ENCODE measurements at regions not wholly inside any gene's neighbourhood (a gene's known extent, or its start where the extent isn't known, plus 50 kb on each side); places are given as distances from the start of the nearest gene placed in this dataset.
A peak's percentile ranks its signal among the peaks of the same experiment; 100 is the strongest.

DNA sequence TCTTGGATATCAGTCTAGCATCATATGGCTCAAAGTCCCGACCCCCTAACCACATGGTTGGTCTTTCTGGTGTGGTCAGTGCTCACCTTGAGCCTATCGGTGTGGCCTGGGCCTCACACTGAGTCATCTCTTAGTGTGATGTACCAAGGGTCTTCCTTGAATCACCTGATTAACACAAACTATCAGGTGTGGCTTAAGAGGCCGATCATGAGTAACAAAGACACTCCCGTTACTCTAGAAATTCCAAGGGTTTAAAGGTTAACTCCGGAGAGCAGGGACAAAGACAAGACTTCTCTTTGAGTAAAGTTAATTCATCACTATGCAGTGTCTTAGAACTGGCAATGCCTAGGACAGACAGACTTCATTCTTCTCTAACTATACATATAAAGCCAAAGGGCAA, 52.3 kb upstream of the ARMC3 start:
- TF ChIP-seq, protein P1, sequence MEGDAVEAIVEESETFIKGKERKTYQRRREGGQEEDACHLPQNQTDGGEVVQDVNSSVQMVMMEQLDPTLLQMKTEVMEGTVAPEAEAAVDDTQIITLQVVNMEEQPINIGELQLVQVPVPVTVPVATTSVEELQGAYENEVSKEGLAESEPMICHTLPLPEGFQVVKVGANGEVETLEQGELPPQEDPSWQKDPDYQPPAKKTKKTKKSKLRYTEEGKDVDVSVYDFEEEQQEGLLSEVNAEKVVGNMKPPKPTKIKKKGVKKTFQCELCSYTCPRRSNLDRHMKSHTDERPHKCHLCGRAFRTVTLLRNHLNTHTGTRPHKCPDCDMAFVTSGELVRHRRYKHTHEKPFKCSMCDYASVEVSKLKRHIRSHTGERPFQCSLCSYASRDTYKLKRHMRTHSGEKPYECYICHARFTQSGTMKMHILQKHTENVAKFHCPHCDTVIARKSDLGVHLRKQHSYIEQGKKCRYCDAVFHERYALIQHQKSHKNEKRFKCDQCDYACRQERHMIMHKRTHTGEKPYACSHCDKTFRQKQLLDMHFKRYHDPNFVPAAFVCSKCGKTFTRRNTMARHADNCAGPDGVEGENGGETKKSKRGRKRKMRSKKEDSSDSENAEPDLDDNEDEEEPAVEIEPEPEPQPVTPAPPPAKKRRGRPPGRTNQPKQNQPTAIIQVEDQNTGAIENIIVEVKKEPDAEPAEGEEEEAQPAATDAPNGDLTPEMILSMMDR (IDR thresholded peaks at IDR 0.05; ENCODE audit: control insufficient read depth, insufficient read depth, low read depth, low read length, missing control alignments): no peak
- H3K4me3 ChIP-seq (ENCODE audit: control insufficient read depth, low read depth, low read length): no peak overlapping the region
- no peak for DNase-seq (ENCODE audit: low read depth)

DNA sequence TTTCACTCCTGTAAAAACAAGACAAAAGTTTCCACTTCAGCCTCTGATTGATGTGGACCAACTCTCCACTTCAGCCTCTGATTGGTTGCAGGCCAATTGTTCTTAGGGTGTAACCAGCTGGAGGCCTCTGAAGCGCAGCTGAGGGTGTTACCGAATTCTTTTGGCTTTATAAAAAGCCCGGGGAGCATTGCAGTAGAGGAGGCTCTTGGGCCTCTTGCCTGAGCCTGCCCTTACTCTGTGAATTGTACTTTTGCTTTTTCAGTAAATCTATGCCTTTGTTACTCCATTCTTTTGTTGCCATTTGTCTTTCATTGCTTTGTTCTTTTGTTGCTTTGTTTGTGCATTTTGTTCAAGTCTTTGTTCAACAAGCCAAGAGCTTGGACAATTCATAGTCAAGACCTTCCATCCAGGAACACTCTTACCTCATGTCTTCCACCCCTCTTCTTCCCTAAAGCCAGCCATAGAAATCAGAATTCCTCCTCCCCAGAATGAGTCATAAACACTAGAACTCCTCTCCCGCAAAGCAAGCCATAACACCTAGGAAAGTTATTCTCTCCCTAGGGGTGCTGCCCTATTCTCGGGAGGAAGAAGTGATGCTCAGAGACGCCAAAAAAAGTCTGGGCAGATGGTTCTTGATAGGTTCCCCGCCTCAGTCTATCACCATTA, 53.5 kb upstream of the ARMC3 start:
- TF ChIP-seq, protein P1 (IDR thresholded peaks at IDR 0.05; ENCODE audit: control insufficient read depth, insufficient read depth, low read depth, low read length, missing control alignments): no peak
- H3K4me3 ChIP-seq (ENCODE audit: control insufficient read depth, low read depth, low read length): no peak overlapping the region
- no peak for DNase-seq (ENCODE audit: low read depth)

DNA sequence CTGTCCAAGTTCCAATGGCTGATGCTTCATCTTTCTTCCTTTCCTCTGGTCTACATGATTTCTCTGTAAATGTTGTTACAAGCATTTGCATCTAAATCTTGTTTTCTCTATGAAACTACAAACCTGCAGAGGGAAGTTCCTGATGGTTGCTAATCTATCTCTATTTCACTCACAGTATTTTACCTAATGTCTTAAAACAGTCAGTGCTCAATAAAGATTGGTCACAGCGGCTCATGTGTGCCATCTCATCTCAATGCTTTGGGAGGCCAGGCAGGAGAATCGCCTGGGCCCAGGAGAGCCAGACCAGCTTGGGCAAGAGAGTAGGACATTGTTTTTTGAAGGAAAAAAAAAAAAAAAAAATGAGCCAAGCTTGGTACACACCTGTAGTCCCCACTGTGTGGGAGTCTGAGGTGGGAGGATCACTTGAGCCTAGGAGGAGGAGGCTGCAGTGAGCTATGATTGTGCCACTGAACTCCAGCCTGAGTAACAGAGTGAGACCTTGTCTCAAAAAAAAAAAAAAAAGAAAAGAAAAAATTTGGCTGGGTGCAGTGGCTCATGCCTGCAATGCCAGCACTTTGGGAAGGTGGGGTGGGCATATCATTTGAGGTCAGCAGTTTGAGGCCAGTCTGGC, 71.3 kb upstream of the ARMC3 start:
- TF ChIP-seq, protein P1 (IDR thresholded peaks at IDR 0.05; ENCODE audit: control insufficient read depth, insufficient read depth, low read depth, low read length, missing control alignments): no peak
- H3K4me3 ChIP-seq (ENCODE audit: control insufficient read depth, low read depth, low read length): no peak overlapping the region
- DNase-seq (ENCODE audit: low read depth): no peak

DNA sequence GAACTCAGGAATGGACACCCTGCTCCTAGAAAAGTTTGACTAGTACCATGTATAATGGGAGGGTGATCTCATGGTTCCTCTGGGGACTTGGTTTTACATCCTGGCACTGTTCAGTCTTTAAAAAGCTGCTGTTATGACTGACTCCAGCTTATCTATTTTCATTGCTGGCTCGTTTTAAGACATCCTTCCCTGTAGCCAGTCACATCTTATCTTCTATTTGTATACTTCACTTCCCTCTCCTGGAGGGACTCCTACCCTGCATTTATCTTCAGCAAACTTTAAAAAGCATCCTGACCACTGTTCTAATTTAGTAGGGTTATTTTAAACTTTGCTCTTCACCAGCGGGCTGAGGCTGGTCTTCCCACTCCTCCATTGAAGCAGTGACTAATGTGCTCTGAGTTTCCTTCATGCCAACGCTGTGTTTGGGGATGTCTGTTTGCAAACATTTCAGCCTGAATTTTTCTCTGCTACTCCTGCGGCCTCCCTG, 72.9 kb upstream of the ARMC3 start:
- H3K4me3 ChIP-seq (ENCODE audit: control insufficient read depth, low read depth, low read length): no peak overlapping the region
- TF ChIP-seq, protein P1 (IDR thresholded peaks at IDR 0.05; ENCODE audit: control insufficient read depth, insufficient read depth, low read depth, low read length, missing control alignments): peak; percentile 33
- DNase-seq (ENCODE audit: low read depth): no peak

DNA sequence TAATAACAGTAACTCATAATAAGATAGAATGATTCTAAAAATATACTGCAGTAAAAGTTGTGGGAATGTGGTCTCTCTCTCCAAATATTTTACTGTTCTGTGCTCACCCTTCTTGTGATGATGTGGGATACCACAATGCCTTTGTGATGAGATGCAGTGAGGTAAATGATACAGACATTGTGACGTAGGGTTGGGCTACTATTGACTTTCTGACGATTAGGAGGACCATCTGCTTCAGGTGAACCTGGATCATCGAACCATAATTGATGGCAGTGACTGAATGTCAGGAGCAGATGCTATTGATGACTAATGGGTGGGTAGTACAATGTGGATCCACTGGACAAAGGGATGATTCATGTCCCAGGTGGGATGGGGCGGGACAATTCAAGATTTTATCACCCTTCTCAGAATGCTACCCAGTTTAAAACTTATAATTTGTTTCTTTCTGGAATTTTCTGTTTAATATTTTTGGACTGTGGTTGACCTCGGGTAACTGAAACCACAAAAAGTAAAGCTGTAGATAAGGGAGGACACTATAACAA, 73.9 kb upstream of the ARMC3 start:
- H3K4me3 ChIP-seq (ENCODE audit: control insufficient read depth, low read depth, low read length): no peak overlapping the region
- DNase-seq (ENCODE audit: low read depth): no peak
- TF ChIP-seq, protein P1 (IDR thresholded peaks at IDR 0.05; ENCODE audit: control insufficient read depth, insufficient read depth, low read depth, low read length, missing control alignments): no peak

DNA sequence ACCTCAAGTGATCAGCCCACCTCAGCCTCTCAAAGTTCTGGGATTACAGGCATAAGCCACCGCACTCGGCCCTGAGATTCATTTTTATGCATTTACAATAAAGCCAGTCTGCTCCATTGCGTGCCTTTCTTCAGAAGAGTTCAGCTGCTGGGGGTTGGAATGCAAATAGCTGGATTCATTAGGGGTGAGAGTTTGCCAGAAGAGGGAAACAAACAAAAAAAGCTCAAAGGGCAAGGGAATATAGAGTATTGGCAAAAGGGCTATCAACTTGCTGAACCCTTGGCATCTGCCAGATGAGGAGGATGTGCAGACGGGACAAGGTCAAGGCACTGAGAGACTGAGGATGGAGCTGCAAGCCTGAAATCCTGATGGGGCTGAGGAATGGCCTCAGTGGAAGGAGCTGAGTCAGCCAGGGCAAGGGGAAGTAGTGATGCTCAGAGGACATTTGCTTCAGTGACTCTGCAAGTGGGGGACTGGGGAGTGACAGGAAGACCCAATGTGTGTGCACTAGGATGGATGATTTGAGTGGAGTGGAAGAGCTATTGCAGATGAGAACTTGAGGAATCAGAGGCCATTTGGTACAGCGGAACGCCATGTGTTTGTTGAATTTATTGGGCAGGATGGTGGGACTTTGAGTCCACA, 75.0 kb upstream of the ARMC3 start:
- DNase-seq (ENCODE audit: low read depth): no peak
- no peak overlapping the region for H3K4me3 ChIP-seq (ENCODE audit: control insufficient read depth, low read depth, low read length)
- TF ChIP-seq, protein P1 (IDR thresholded peaks at IDR 0.05; ENCODE audit: control insufficient read depth, insufficient read depth, low read depth, low read length, missing control alignments): no peak
